ENCODE measurements at regions not wholly inside any gene's neighbourhood (a gene's known extent, or its start where the extent isn't known, plus 50 kb on each side); places are given as distances from the start of the nearest gene placed in this dataset.

- TF ChIP-seq CTCF (IDR thresholded peaks at IDR 0.05): no peak
- no peak for TF ChIP-seq POLR2A (IDR thresholded peaks at IDR 0.05)
These were observed 190.9 kb downstream of the OTOR start for GRCh38 chr20:16939051-16939450.
